ENCODE measurements at regions not wholly inside any gene's neighbourhood (a gene's known extent, or its start where the extent isn't known, plus 50 kb on each side); places are given as distances from the start of the nearest gene placed in this dataset.

DNA sequence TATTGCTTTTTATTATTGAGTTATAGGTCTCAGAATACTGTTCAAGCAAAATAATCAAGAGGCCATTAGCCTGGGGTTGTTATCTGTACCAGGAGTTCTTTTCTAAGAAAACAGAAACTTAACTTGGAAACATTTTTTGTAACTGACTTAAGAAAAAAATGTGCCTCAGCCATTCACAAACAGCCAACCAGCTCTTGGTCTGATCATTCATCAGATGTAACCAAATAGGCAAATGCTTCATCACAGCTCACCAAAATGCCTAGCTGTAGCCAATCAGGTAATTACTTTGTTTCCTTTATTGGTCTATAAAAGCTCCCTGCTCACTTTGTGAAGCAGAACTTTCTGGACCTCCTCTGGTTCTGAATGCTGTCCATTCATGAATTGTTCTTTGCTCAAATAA is 387.7 kb downstream of the FAT4 start:
- no peak for DNase-seq
- Mint-ChIP-seq H3K9me3 (ENCODE audit: insufficient read depth) (no peaks in the 10 kb centered on the region), H3K4me1 (no peaks in the 10 kb centered on the region), H3K27me3 (no peaks in the 10 kb centered on the region), H3K4me3 (no peak overlapping the region), H3K27ac (no peak overlapping the region)
- Histone ChIP-seq H3K27me3 (replicated peaks in 1 of 4; ENCODE audit: control extremely low read depth in 1 of 4, control insufficient read depth in 3 of 4, insufficient read depth in 4 of 4, low read length in 3 of 4) (no peaks in the 10 kb centered on the region), H2AFZ (ENCODE audit: insufficient read depth, low read depth, low read length, poor library complexity, severe bottlenecking) (no peak overlapping the region), H3K4me3 (ENCODE audit: control extremely low read depth in 1 of 5, extremely low read depth in 1 of 5, insufficient read depth in 1 of 5, low read depth in 2 of 5, low read length in 4 of 5) (no peak overlapping the region), H3K79me2 (ENCODE audit: control insufficient read depth, insufficient read depth, low read length) (no peaks in the 10 kb centered on the region), H3K9me3 (ENCODE audit: control extremely low read depth in 1 of 3, control insufficient read depth in 2 of 3, insufficient read depth in 1 of 3, low read length in 2 of 3) (peaks cover 0 to 4% (median 1%) of the 10 kb centered on the region in 3 donors), H3K27ac (ENCODE audit: low read length in 2 of 2) (no peak overlapping the region), H3K4me1 (ENCODE audit: control insufficient read depth in 2 of 2, insufficient read depth in 2 of 2, low read length in 2 of 2) (no peaks in the 10 kb centered on the region), H3K4me2 (replicated peaks; ENCODE audit: low read depth, low read length, poor library complexity, severe bottlenecking) (no peak overlapping the region), H3K36me3 (replicated peaks in 1 of 2; ENCODE audit: control extremely low read depth in 1 of 2, control insufficient read depth in 1 of 2, extremely low read depth in 1 of 2, insufficient read depth in 2 of 2, low read length in 1 of 2) (no peaks in the 10 kb centered on the region), H3K9ac (ENCODE audit: low read length) (no peak overlapping the region), H4K20me1 (ENCODE audit: control insufficient read depth, insufficient read depth, low read length, poor library complexity, severe bottlenecking) (no peaks in the 10 kb centered on the region)
- intact Hi-C loops (cut with micrococcal nuclease), result no loop called here
- ChIA-PET CTCF (no interaction called here), POLR2A (no interaction called here)
- TF ChIP-seq, protein P1, sequence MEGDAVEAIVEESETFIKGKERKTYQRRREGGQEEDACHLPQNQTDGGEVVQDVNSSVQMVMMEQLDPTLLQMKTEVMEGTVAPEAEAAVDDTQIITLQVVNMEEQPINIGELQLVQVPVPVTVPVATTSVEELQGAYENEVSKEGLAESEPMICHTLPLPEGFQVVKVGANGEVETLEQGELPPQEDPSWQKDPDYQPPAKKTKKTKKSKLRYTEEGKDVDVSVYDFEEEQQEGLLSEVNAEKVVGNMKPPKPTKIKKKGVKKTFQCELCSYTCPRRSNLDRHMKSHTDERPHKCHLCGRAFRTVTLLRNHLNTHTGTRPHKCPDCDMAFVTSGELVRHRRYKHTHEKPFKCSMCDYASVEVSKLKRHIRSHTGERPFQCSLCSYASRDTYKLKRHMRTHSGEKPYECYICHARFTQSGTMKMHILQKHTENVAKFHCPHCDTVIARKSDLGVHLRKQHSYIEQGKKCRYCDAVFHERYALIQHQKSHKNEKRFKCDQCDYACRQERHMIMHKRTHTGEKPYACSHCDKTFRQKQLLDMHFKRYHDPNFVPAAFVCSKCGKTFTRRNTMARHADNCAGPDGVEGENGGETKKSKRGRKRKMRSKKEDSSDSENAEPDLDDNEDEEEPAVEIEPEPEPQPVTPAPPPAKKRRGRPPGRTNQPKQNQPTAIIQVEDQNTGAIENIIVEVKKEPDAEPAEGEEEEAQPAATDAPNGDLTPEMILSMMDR (IDR thresholded peaks at IDR 0.05), result no peak
- no peak for TF ChIP-seq EZH2 (IDR thresholded peaks at IDR 0.05; ENCODE audit: borderline replicate concordance, insufficient read depth, low read depth, low read length, poor library complexity, severe bottlenecking)
- ATAC-seq (ENCODE audit: low read depth), result no peak

DNA sequence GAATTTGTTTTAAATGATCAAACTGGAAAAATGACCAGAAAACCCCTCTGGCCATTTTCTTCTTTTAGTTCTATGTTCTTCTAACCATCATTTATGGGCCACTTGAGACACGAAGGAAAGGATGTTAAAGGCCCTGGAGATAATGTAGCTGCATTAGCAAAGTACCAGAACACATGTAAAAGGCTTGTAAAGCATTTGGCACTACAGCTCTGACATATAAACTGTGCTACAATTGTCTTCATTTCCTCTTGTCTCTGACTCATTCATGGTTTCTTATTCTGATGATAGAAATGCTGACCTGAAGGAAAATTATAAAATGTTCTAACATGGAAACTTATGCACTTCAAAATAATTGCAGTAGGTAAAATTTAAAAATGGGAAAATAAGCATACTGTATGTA is 388.7 kb downstream of the FAT4 start:
- no peaks in the 10 kb centered on the region for H4K20me1 ChIP-seq (ENCODE audit: control insufficient read depth, insufficient read depth, low read length, poor library complexity, severe bottlenecking)
- no peak for DNase-seq
- H3K9me3 ChIP-seq (ENCODE audit: control extremely low read depth in 1 of 3, control insufficient read depth in 2 of 3, insufficient read depth in 1 of 3, low read length in 2 of 3), result peaks cover 0 to 8% (median 1%) of the 10 kb centered on the region in 3 donors
- Mint-ChIP-seq H3K9me3 (ENCODE audit: insufficient read depth) (no peaks in the 10 kb centered on the region), H3K4me1 (no peaks in the 10 kb centered on the region), H3K27me3 (no peaks in the 10 kb centered on the region), H3K4me3 (no peak overlapping the region), H3K27ac (no peak overlapping the region)
- TF ChIP-seq EZH2 (IDR thresholded peaks at IDR 0.05; ENCODE audit: borderline replicate concordance, insufficient read depth, low read depth, low read length, poor library complexity, severe bottlenecking), result no peak
- TF ChIP-seq, protein P1 (IDR thresholded peaks at IDR 0.05), result no peak
- H3K4me3 ChIP-seq (ENCODE audit: control extremely low read depth in 1 of 5, extremely low read depth in 1 of 5, insufficient read depth in 1 of 5, low read depth in 2 of 5, low read length in 4 of 5), result no peak overlapping the region
- ChIA-PET CTCF (no interaction called here), POLR2A (no interaction called here)
- ATAC-seq (ENCODE audit: low read depth), result no peak
- intact Hi-C loops (cut with micrococcal nuclease), result no loop called here
- H3K36me3 ChIP-seq (replicated peaks in 1 of 2; ENCODE audit: control extremely low read depth in 1 of 2, control insufficient read depth in 1 of 2, extremely low read depth in 1 of 2, insufficient read depth in 2 of 2, low read length in 1 of 2), result no peaks in the 10 kb centered on the region
- H3K27ac ChIP-seq (ENCODE audit: low read length in 2 of 2), result no peak overlapping the region
- no peaks in the 10 kb centered on the region for H3K79me2 ChIP-seq (ENCODE audit: control insufficient read depth, insufficient read depth, low read length)
- H3K9ac ChIP-seq (ENCODE audit: low read length), result no peak overlapping the region
- no peaks in the 10 kb centered on the region for H3K4me1 ChIP-seq (ENCODE audit: control insufficient read depth in 2 of 2, insufficient read depth in 2 of 2, low read length in 2 of 2)
- 40% methylated on average over 1 of the region's 1 CpG for WGBS (ENCODE audit: insufficient coverage)
- H3K27me3 ChIP-seq (replicated peaks in 1 of 4; ENCODE audit: control extremely low read depth in 1 of 4, control insufficient read depth in 3 of 4, insufficient read depth in 4 of 4, low read length in 3 of 4), result no peaks in the 10 kb centered on the region
- no peak overlapping the region for H3K4me2 ChIP-seq (replicated peaks; ENCODE audit: low read depth, low read length, poor library complexity, severe bottlenecking)
- H2AFZ ChIP-seq (ENCODE audit: insufficient read depth, low read depth, low read length, poor library complexity, severe bottlenecking), result no peak overlapping the region

Data from B cell (primary cell).